HK-2 (cell line): ENCODE measurements at regions not wholly inside any gene's neighbourhood (a gene's known extent, or its start where the extent isn't known, plus 50 kb on each side); places are given as distances from the start of the nearest gene placed in this dataset.
"Not testable (repeated sequence)": the region's sequence is repeated elsewhere in the genome, so short reads cannot be mapped to it uniquely, and the experiment has no call there.

Source experiments
- DNase-seq: peaks from one replicate; pipeline ENCODE4 v3.0.0-alpha.2; 2018; ENCODE audit not compliant: unreplicated experiment

DNA sequence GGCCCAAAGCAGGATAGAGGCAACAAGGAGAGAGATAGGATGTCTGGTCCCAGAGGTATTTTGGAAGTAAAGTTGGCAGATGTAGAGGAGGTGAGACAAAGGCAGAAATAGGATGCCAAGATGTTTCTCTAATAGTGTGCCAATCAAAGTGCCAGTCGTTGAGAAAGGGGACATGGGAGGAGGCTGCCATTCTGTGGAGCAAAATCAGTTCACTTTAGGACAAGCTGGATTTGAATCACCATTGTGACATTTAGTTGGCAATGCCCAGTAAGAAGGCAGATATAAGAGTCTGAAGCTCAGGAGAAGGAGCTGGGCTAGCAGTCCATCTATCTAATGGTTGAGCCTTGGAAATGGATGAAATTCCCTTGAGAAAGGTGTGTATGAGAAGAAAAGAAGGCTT is 53.8 kb downstream of the ADRB2 start:
- DNase-seq = no peak

GRCh38 chr5:148880696-148881095 is 54.3 kb downstream of the ADRB2 start:
- no peak for DNase-seq

DNA sequence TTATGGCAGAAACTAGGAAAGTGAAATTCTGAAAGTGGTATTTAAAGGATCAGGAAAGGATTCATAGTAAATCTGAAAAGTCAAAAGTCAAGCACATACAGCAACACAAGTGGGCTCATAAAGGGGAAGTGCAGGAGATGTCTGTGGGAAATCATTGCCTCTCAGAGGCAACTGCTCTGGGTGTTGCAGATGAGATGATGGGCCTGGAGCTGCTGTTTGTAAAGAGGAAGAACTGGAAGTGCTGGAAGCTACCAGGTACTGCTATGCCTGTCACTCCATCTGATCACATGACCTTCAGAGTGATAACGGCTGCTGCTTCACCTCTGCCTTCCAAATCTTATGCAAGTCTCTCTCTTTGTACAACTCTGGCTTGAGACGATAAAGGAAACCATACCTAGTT is 55.9 kb downstream of the ADRB2 start:
- DNase-seq = no peak

- DNase-seq = no peak
Measured at GRCh38 chr5:148884339-148885020, 58.1 kb downstream of the ADRB2 start.

DNA sequence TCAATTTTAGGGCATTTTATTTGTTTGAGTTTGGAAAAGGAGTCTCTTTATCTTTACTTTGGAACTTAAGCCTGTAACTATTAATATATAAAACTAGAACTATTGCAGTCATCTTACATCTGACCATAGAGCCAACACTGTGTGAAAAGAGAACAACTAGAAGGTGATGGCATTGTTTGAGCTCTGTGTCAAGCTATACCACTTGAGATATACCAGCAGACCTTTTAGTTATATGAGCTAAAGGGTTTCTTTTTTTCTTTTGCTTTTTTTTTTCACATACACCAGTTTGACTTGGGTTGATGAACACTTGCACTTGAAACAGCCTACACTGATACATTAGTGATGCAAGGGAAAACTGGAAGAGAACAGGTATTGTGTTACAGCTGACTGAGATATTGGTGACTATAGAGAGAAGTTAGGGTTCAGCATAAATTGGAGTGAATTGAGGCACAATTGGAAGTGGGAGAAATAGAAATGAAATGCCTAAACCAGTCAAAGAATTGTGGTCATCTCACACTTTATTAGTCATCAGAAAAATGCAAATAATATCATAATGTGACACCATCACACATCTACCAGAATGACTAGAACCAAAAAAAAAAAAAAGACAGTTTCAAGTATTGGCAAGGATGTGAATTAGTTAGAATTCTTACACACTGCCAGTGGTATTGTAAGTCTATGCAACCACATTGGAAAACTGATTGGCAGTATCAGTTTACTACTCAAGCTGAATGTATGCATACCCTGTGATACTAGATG is 60.9 kb downstream of the ADRB2 start:
- no peak for DNase-seq

DNA sequence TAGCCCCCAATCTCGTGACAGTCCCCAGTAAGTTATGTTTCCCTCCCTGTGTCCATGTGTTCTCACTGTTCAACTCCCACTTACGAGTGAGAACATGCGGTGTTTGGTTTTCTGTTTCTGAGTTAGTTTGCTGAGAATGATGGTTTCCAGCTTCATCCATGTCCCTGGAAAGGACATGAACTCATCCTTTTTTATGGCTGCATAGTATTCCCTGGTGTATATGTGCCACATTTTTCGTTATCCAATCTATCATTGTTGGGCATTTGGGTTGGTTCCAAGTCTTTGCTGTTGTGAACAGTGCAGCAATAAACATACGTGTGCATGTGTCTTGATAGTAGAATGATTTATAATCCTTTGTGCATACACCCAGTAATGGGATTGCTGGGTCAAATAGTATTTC is 63.5 kb downstream of the ADRB2 start:
- DNase-seq = not testable (repeated sequence)

- not testable (repeated sequence) for DNase-seq
Measured at GRCh38 chr5:148895441-148895840, 69.0 kb downstream of the ADRB2 start.

- DNase-seq = no peak
Measured at GRCh38 chr5:148897842-148898241, 71.4 kb downstream of the ADRB2 start.

DNA sequence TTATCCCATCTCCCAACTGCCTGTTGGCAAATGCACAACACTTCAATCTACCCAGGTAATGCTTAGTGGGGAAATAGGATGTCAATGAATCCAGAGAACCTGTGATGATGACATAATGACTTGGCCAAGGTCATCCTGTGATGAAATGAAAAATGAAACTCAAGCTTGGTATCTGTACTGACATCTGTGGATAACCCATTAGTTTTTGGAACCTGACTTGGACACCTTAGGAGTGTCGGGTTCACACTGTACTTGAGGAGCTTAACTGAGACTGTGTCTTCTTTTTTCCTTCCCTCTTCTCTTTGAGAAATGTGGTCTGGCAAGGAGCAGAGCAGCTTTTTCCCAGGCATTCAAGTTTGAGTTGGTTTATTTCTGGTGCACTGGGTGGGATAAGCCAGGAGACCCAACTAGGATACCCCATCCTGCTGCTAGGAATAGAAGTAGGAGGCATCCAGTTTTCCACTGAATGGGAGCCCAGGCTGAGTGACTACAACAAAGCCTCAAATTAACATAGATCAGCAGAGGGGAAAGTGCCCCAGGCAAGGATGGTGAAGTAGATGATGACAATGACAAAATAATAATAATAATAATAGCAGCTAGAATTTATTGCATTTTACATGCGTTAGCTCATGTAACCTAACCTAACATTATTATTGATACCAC is 72.1 kb downstream of the ADRB2 start:
- no peak for DNase-seq

GRCh38 chr5:148899993-148900392 is 73.6 kb downstream of the ADRB2 start:
- DNase-seq = no peak

GRCh38 chr5:148902478-148902877 is 76.1 kb downstream of the ADRB2 start:
- DNase-seq = no peak

DNA sequence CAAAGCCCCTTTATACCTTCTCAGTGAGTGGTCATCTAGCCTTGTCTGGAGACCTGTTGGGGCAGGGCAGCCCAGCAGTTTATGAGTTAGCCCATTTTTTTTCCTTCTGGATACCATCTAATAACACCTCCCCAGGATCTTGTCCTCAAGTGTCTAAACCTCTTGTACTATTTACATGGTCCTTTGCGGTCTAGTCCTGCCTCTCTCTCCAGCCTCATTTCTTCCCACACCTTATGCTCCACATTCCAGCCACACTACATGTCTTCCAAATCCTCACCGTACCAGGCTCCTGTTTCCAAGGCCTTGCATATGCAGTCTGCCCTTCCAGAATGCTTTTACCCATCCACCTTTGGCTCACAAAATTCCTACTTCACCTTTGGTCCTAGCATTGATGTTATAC is 77.2 kb downstream of the ADRB2 start:
- DNase-seq = no peak

- no peak for DNase-seq
Measured at GRCh38 chr5:148904440-148904839, 78.0 kb downstream of the ADRB2 start.

- no peak for DNase-seq
Measured at GRCh38 chr5:148905541-148905940, 79.1 kb downstream of the ADRB2 start.

- DNase-seq = no peak
Measured at GRCh38 chr5:148906968-148907367, 80.6 kb downstream of the ADRB2 start.

GRCh38 chr5:148909040-148909439 is 82.6 kb downstream of the ADRB2 start:
- no peak for DNase-seq

- DNase-seq = no peak
Measured at GRCh38 chr5:148909766-148910165, 83.4 kb downstream of the ADRB2 start.

DNA sequence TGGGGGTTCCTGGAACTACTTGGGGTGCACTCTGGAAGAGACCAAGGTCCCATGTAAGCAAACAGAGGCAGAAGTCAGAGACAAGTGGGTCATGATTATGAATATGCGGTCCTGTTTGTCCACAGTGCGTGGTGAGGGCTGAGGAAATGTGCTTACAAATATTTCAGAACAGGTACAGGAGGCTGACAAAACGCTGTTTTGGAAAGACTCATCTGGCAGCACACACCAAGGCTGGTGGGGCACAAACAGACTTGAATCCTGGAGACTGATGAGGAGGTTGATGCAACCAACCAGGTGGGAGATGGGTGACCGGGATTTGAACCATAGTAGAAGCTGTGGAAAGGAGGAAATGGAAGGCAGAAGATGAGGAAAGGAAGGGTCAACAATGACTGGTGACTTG is 83.8 kb downstream of the ADRB2 start:
- no peak for DNase-seq

DNA sequence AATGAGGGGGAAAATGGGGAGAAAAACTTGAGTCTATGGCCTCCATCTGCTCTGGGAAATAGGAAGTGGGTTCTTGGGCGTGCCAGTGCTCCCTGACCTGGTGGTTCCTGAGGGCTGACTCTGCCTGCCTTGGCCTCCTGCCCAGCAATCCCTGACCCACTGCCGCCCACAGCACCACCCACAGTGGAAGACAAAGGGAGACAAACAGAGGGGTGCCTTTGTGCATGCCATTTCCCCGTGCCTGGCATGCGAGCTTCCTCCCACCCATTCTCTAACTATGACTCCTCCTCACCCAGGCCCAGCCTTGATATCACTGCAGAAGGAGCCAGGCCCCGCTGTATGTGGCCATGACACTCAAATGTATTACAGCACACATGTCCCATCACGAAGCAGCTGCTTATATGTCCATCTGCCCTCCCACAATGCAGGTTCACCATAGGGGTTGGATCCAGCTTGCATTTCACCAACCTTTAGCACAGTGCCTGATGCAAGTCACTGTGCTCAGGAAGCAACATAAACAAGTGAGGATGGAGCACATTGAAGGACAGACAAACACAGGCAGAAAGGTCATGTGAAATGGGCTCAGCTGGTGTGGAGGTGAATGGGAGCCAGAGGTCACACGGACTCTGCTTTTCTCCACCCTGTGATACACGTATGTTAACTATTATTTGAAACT is 84.4 kb downstream of the ADRB2 start:
- DNase-seq = peak; percentile 66

DNA sequence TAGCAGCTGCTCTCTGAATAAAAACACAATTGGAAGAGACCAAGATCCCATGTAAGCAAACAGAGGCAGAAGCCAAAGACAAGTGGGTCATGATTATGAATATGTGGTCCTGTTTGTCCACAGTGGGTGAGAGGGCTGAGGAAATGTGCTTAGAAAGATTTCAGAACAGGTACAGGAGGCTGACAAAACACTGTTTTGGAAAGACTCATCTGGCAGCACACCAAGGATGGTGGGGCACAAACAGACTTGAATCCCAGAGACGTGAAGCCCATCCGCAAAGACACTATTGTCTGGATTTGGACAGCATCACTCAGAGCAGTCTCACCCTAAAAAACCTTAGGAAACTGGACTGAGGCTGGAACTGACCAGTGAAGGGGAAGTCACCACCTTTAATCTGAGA is 85.0 kb downstream of the ADRB2 start:
- DNase-seq = no peak

DNA sequence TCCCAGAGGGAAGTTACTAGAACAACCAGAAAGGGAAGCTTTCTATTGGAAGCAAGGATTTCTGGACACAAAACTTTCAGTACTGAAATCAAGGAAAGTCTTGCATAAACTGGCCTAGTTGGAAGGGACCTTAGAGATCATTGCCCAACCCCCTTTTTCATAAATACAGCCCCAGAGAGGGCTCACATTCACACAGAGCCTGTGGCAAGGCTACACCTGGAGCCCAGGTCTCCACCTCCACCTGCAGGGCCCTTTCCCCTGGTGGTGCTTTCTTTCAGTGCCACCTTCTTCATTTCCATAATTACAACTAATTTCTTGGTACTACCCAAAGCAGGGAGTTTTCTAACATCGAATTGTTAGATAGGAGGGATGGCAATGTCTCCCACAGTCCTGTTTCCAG is 85.7 kb downstream of the ADRB2 start:
- DNase-seq = no peak

GRCh38 chr5:148912714-148913398 is 86.4 kb downstream of the ADRB2 start:
- peak; percentile 81 for DNase-seq
